GM23338 (cell line): ENCODE measurements at regions not wholly inside any gene's neighbourhood (a gene's known extent, or its start where the extent isn't known, plus 50 kb on each side); places are given as distances from the start of the nearest gene placed in this dataset.

Experiments used
- ATAC-seq: fragments of 200-7000 bp; cut with Tn5 transposase; 3 replicates; pipeline ENCODE4 v1.9.1; 2020
- DNase-seq: peaks from one replicate; pipeline ENCODE4 v3.0.0-alpha.2; 2015; ENCODE audit warnings: low spot score
- H2AFZ ChIP-seq: fragments of 200-600 bp; sonication (generic); 2 replicates; pipeline ENCODE4 v1.8.0; 2016; ENCODE audit warnings: antibody characterized with exemption, mild to moderate bottlenecking, moderate library complexity
- H3F3A ChIP-seq: fragments of 200-600 bp; sonication (generic); replicated peaks from 2 replicates; pipeline ENCODE4 v1.8.0; 2017; ENCODE audit warnings: antibody characterized with exemption, mixed run types, low read depth
- H3K27ac ChIP-seq: fragments of 200-600 bp; sonication (generic); 2 replicates; pipeline ENCODE4 v1.6.1; 2016; ENCODE audit warnings: low read depth
- H3K27me3 ChIP-seq: fragments of 200-600 bp; sonication (generic); 2 replicates; pipeline ENCODE4 v1.8.0; 2016; ENCODE audit warnings: mild to moderate bottlenecking, mixed run types, moderate library complexity; ENCODE audit not compliant: insufficient read depth
- H3K36me3 ChIP-seq: fragments of 200-600 bp; sonication (generic); 2 replicates; pipeline ENCODE4 v1.8.0; 2016; ENCODE audit warnings: mild to moderate bottlenecking; ENCODE audit not compliant: insufficient read depth
- H3K4me1 ChIP-seq: fragments of 200-600 bp; sonication (generic); 2 replicates; pipeline ENCODE4 v1.8.0; 2016; ENCODE audit warnings: mild to moderate bottlenecking, moderate library complexity; ENCODE audit not compliant: insufficient read depth
- H3K4me2 ChIP-seq: fragments of 200-600 bp; sonication (generic); 2 replicates; pipeline ENCODE4 v1.7.1; 2017; ENCODE audit warnings: mixed run types
- H3K4me3 ChIP-seq: fragments of 200-600 bp; sonication (generic); 2 replicates; pipeline ENCODE4 v1.6.1; 2016; ENCODE audit warnings: mixed run types
- H3K79me2 ChIP-seq: fragments of 200-600 bp; sonication (generic); replicated peaks from 2 replicates; pipeline ENCODE4 v1.8.0; 2017; ENCODE audit warnings: mild to moderate bottlenecking; ENCODE audit not compliant: insufficient read depth
- H3K9me2 ChIP-seq: fragments of 200-600 bp; sonication (generic); 2 replicates; pipeline ENCODE4 v1.8.0; 2017; ENCODE audit not compliant: insufficient read depth
- H4K20me1 ChIP-seq: fragments of 200-600 bp; sonication (generic); replicated peaks from 2 replicates; pipeline ENCODE4 v1.8.0; 2017; ENCODE audit warnings: mild to moderate bottlenecking; ENCODE audit not compliant: insufficient read depth
- H3K27ac Mint-ChIP-seq: 2 replicates; pipeline ENCODE4 v1.8.0; 2020; ENCODE audit warnings: inconsistent platforms, mild to moderate bottlenecking, moderate library complexity, mixed read lengths
- H3K27me3 Mint-ChIP-seq: 3 replicates; pipeline ENCODE4 v1.8.0; 2022; ENCODE audit warnings: low read depth, mild to moderate bottlenecking, moderate library complexity, mixed read lengths, inconsistent platforms; ENCODE audit not compliant: insufficient read depth, poor library complexity
- H3K36me3 Mint-ChIP-seq: 3 replicates; pipeline ENCODE4 v1.8.0; 2021; ENCODE audit warnings: low read depth, mild to moderate bottlenecking, inconsistent platforms, moderate library complexity, mixed read lengths
- H3K4me1 Mint-ChIP-seq: 3 replicates; pipeline ENCODE4 v1.8.0; 2020; ENCODE audit warnings: mild to moderate bottlenecking, inconsistent platforms, mixed read lengths
- H3K4me3 Mint-ChIP-seq: 3 replicates; pipeline ENCODE4 v1.8.0; 2021; ENCODE audit warnings: moderate library complexity, mild to moderate bottlenecking, inconsistent platforms, mixed read lengths
- H3K9me3 Mint-ChIP-seq: 3 replicates; pipeline ENCODE4 v1.8.0; 2020; ENCODE audit warnings: moderate library complexity, mild to moderate bottlenecking, inconsistent platforms, mixed read lengths
- EZH2 ChIP-seq: fragments of 200-600 bp; sonication (generic); IDR thresholded peaks from one replicate; pipeline ENCODE4 v1.8.0; 2017; ENCODE audit warnings: antibody characterized with exemption, mild to moderate bottlenecking, low read depth; ENCODE audit not compliant: unreplicated experiment
- EZH2phosphoT487 ChIP-seq: fragments of 200-600 bp; sonication (generic); IDR thresholded peaks from one replicate; pipeline ENCODE4 v1.8.1; 2018; ENCODE audit warnings: antibody characterized with exemption; ENCODE audit not compliant: unreplicated experiment
- JUNB ChIP-seq: IDR thresholded peaks from one replicate; pipeline ENCODE4 v1.6.1; 2016; ENCODE audit warnings: antibody characterized with exemption; ENCODE audit not compliant: unreplicated experiment
- NANOG ChIP-seq: IDR thresholded peaks from 2 replicates; pipeline ENCODE4 v1.6.1; 2016; ENCODE audit warnings: antibody characterized with exemption, borderline replicate concordance
- POLR2AphosphoS5 ChIP-seq: IDR thresholded peaks from 2 replicates; pipeline ENCODE4 v1.6.1; 2016; ENCODE audit warnings: antibody characterized with exemption, low read depth
- STAT1 ChIP-seq: IDR thresholded peaks from one replicate; pipeline ENCODE4 v1.6.1; 2016; ENCODE audit warnings: antibody characterized with exemption; ENCODE audit not compliant: unreplicated experiment
- ZNF331 ChIP-seq: fragments of 250-450 bp; sonication (Bioruptor Pico); IDR thresholded peaks from 2 replicates; pipeline ENCODE4 v1.5.0; 2020; ENCODE audit warnings: low read depth, mild to moderate bottlenecking, moderate library complexity
- TF ChIP-seq, protein P1 (sequence below): fragments of 250-450 bp; sonication (Bioruptor Pico); IDR thresholded peaks from 2 replicates; pipeline ENCODE4 v1.5.0; 2020; ENCODE audit warnings: mild to moderate bottlenecking, moderate library complexity
- TF ChIP-seq, protein P2 (sequence below): IDR thresholded peaks from 2 replicates; pipeline ENCODE4 v1.6.1; 2016; ENCODE audit warnings: antibody characterized with exemption
- TF ChIP-seq, protein P3 (sequence below), 2 experiments: fragments of 200-600 bp in 1 of 2; sonication (generic) in 1 of 2; conservative IDR thresholded peaks; 2 replicates each; pipeline versions ENCODE4 v1.5.1 to v1.6.1; 2016 to 2017; ENCODE audit warnings: antibody characterized with exemption in 2 of 2, low read depth in 2 of 2, mild to moderate bottlenecking in 2 of 2, moderate library complexity in 1 of 2

DNA sequence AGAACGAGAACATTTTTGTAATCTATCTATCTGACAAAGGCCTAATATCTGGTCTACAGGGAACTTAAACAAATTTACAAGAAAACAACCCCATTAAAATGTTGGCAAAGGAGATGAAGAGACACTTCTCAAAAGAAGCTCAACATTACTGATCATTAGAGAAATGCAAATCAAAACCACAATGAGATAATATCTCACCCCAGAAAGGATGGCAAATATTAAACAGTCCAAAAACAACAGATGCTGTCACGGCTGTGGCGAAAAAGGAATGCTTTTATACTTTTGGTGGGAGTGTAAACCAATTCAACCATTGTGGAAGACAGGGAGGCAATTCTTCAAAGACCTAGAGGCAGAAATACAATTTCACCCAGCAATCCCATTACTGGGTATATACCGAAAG lies 2284.8 kb downstream of the ARAP2 start (continued):
- TF ChIP-seq, protein P1, sequence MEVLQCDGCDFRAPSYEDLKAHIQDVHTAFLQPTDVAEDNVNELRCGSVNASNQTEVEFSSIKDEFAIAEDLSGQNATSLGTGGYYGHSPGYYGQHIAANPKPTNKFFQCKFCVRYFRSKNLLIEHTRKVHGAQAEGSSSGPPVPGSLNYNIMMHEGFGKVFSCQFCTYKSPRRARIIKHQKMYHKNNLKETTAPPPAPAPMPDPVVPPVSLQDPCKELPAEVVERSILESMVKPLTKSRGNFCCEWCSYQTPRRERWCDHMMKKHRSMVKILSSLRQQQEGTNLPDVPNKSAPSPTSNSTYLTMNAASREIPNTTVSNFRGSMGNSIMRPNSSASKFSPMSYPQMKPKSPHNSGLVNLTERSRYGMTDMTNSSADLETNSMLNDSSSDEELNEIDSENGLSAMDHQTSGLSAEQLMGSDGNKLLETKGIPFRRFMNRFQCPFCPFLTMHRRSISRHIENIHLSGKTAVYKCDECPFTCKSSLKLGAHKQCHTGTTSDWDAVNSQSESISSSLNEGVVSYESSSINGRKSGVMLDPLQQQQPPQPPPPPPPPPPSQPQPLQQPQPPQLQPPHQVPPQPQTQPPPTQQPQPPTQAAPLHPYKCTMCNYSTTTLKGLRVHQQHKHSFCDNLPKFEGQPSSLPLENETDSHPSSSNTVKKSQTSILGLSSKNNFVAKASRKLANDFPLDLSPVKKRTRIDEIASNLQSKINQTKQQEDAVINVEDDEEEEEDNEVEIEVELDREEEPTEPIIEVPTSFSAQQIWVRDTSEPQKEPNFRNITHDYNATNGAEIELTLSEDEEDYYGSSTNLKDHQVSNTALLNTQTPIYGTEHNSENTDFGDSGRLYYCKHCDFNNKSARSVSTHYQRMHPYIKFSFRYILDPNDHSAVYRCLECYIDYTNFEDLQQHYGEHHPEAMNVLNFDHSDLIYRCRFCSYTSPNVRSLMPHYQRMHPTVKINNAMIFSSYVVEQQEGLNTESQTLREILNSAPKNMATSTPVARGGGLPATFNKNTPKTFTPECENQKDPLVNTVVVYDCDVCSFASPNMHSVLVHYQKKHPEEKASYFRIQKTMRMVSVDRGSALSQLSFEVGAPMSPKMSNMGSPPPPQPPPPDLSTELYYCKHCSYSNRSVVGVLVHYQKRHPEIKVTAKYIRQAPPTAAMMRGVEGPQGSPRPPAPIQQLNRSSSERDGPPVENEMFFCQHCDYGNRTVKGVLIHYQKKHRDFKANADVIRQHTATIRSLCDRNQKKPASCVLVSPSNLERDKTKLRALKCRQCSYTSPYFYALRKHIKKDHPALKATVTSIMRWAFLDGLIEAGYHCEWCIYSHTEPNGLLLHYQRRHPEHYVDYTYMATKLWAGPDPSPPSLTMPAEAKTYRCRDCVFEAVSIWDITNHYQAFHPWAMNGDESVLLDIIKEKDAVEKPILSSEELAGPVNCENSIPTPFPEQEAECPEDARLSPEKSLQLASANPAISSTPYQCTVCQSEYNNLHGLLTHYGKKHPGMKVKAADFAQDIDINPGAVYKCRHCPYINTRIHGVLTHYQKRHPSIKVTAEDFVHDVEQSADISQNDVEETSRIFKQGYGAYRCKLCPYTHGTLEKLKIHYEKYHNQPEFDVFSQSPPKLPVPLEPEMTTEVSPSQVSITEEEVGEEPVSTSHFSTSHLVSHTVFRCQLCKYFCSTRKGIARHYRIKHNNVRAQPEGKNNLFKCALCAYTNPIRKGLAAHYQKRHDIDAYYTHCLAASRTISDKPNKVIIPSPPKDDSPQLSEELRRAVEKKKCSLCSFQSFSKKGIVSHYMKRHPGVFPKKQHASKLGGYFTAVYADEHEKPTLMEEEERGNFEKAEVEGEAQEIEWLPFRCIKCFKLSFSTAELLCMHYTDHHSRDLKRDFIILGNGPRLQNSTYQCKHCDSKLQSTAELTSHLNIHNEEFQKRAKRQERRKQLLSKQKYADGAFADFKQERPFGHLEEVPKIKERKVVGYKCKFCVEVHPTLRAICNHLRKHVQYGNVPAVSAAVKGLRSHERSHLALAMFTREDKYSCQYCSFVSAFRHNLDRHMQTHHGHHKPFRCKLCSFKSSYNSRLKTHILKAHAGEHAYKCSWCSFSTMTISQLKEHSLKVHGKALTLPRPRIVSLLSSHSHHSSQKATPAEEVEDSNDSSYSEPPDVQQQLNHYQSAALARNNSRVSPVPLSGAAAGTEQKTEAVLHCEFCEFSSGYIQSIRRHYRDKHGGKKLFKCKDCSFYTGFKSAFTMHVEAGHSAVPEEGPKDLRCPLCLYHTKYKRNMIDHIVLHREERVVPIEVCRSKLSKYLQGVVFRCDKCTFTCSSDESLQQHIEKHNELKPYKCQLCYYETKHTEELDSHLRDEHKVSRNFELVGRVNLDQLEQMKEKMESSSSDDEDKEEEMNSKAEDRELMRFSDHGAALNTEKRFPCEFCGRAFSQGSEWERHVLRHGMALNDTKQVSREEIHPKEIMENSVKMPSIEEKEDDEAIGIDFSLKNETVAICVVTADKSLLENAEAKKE: no peak
- TF ChIP-seq, protein P2, sequence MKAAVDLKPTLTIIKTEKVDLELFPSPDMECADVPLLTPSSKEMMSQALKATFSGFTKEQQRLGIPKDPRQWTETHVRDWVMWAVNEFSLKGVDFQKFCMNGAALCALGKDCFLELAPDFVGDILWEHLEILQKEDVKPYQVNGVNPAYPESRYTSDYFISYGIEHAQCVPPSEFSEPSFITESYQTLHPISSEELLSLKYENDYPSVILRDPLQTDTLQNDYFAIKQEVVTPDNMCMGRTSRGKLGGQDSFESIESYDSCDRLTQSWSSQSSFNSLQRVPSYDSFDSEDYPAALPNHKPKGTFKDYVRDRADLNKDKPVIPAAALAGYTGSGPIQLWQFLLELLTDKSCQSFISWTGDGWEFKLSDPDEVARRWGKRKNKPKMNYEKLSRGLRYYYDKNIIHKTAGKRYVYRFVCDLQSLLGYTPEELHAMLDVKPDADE: no peak
- TF ChIP-seq NANOG: no peak
- TF ChIP-seq POLR2AphosphoS5: no peak
- TF ChIP-seq, protein P3, sequence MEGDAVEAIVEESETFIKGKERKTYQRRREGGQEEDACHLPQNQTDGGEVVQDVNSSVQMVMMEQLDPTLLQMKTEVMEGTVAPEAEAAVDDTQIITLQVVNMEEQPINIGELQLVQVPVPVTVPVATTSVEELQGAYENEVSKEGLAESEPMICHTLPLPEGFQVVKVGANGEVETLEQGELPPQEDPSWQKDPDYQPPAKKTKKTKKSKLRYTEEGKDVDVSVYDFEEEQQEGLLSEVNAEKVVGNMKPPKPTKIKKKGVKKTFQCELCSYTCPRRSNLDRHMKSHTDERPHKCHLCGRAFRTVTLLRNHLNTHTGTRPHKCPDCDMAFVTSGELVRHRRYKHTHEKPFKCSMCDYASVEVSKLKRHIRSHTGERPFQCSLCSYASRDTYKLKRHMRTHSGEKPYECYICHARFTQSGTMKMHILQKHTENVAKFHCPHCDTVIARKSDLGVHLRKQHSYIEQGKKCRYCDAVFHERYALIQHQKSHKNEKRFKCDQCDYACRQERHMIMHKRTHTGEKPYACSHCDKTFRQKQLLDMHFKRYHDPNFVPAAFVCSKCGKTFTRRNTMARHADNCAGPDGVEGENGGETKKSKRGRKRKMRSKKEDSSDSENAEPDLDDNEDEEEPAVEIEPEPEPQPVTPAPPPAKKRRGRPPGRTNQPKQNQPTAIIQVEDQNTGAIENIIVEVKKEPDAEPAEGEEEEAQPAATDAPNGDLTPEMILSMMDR (conservative IDR thresholded peaks at IDR 0.05; ENCODE audit: low read depth in 2 of 2): no peak

DNA sequence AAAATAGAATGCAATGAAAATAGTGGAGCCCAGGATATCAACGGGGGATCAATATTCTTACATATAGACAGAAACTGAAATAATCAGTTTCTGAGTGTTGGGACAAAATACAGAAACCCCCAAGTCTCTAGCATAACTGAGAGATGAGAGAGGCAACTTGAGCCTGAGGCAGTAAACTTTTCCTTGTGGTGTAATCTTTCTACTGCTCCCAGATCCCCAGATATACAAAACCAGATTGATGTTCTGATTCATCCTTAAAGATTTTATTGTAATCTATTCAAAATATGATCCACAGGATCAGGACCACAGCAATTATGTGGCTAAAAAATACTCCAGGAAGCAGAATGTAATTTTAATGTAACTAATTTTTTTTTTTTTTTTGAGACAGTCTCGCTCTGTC lies 2282.6 kb downstream of the ARAP2 start:
- H3K27me3 Mint-ChIP-seq: peaks cover 6% of the 10 kb centered on the region
- H3K36me3 Mint-ChIP-seq: no peaks in the 10 kb centered on the region; the same call in 2 of the 3 replicates
- H3K79me2 ChIP-seq: no peaks in the 10 kb centered on the region
- peaks cover 14% of the 10 kb centered on the region; the same call in 1 of the 2 replicates for H3K9me2 ChIP-seq
- no peaks in the 10 kb centered on the region for H3K4me1 Mint-ChIP-seq
- H3K4me3 Mint-ChIP-seq: no peak overlapping the region
- no peaks in the 10 kb centered on the region for H3F3A ChIP-seq
- no peaks in the 10 kb centered on the region for H3K4me1 ChIP-seq
- no peak for ATAC-seq
- H3K27me3 ChIP-seq: no peaks in the 10 kb centered on the region
- H2AFZ ChIP-seq: no peak overlapping the region
- no peaks in the 10 kb centered on the region for H3K36me3 ChIP-seq
- H3K27ac Mint-ChIP-seq: no peak overlapping the region
- H3K4me3 ChIP-seq: no peak overlapping the region
- peaks cover 11% of the 10 kb centered on the region for H3K9me3 Mint-ChIP-seq
- H3K27ac ChIP-seq: no peak overlapping the region
- no peaks in the 10 kb centered on the region for H4K20me1 ChIP-seq
- DNase-seq: no peak
- H3K4me2 ChIP-seq: no peak overlapping the region
- TF ChIP-seq, protein P3 (conservative IDR thresholded peaks at IDR 0.05; ENCODE audit: low read depth in 2 of 2): no peak
- no peak for TF ChIP-seq ZNF331 (CRISPR knock-in tag)
- TF ChIP-seq STAT1: no peak
- no peak for TF ChIP-seq EZH2
- TF ChIP-seq EZH2phosphoT487: no peak
- no peak for TF ChIP-seq JUNB
- TF ChIP-seq POLR2AphosphoS5: no peak
